SK-N-SH (cell line): ENCODE measurements at regions not wholly inside any gene's neighbourhood (a gene's known extent, or its start where the extent isn't known, plus 50 kb on each side); places are given as distances from the start of the nearest gene placed in this dataset.

ENCODE experiments used
- CTCF ChIA-PET: fragments of 300-600, 350-600 bp; formaldehyde crosslinking; extraction: SDS; loops from one replicate; lab custom pipeline; 2021; lab: Yijun Ruan, JAX
- POLR2A ChIA-PET: fragments of 350-600 bp; sonication (Branson Sonifier 250); formaldehyde crosslinking; extraction: SDS; loops from one replicate; lab custom pipeline; 2020; ENCODE audit warnings: antibody characterized with exemption, inconsistent platforms; lab: Yijun Ruan, JAX
- DNase-seq: peaks from one replicate; pipeline ENCODE4 v3.0.0; 2012
- H2AFZ ChIP-seq: fragments of 200-600 bp; sonication (generic); 2 replicates; pipeline ENCODE4 v1.8.1; 2016; ENCODE audit warnings: antibody characterized with exemption, mild to moderate bottlenecking, low read depth
- H3F3A ChIP-seq: fragments of 200-600 bp; sonication (generic); replicated peaks from 2 replicates; pipeline ENCODE3; 2016; ENCODE audit warnings: antibody characterized with exemption, mild to moderate bottlenecking; ENCODE audit not compliant: insufficient read depth
- H3K27ac ChIP-seq, 2 experiments: fragments of 200-500 bp in 1 of 2; fragments of 200-600 bp in 1 of 2; sonication (Bioruptor generic) in 1 of 2; sonication (generic), shearing (Covaris generic) in 1 of 2; 2 replicates each; pipeline versions ENCODE4 v1.5.1 to v1.6.1; 2014 to 2016; ENCODE audit warnings: low read depth in 2 of 2, inconsistent platforms in 1 of 2, low read length in 1 of 2, mild to moderate bottlenecking in 1 of 2, mixed read lengths in 1 of 2
- H3K27me3 ChIP-seq: fragments of 200-600 bp; sonication (generic), shearing (Covaris generic); 2 replicates; pipeline ENCODE4 v1.6.1; 2016; ENCODE audit warnings: mixed run types; ENCODE audit not compliant: insufficient read depth
- H3K36me3 ChIP-seq, 2 experiments: fragments of 200-500 bp in 1 of 2; fragments of 200-600 bp in 1 of 2; sonication (Bioruptor generic) in 1 of 2; sonication (generic) in 1 of 2; replicated peaks in 1 of 2; 2 replicates each; pipeline versions ENCODE3 to v1.5.1; 2014 to 2016; ENCODE audit warnings: low read length in 1 of 2, mild to moderate bottlenecking in 1 of 2; ENCODE audit not compliant: insufficient read depth in 2 of 2, control insufficient read depth in 1 of 2
- H3K4me1 ChIP-seq, 2 experiments: fragments of 200-500 bp in 1 of 2; fragments of 200-600 bp in 1 of 2; sonication (Bioruptor generic) in 1 of 2; sonication (generic), shearing (Covaris generic) in 1 of 2; 2 replicates each; pipeline versions ENCODE4 v1.5.1 to v1.6.1; 2014 to 2016; ENCODE audit warnings: low read depth in 1 of 2, low read length in 1 of 2, mixed run types in 1 of 2; ENCODE audit not compliant: insufficient read depth in 2 of 2, control insufficient read depth in 1 of 2
- H3K4me2 ChIP-seq: fragments of 200-600 bp; sonication (generic), shearing (Covaris generic); 2 replicates; pipeline ENCODE4 v1.6.1; 2017; ENCODE audit warnings: mixed run types
- H3K4me3 ChIP-seq, 2 experiments: fragments of 200-500 bp in 1 of 2; fragments of 200-600 bp in 1 of 2; sonication (Bioruptor generic) in 1 of 2; sonication (generic), shearing (Covaris generic) in 1 of 2; 2 replicates each; pipeline versions ENCODE4 v1.5.1 to v1.8.1; 2014 to 2016; ENCODE audit warnings: low read depth in 2 of 2, inconsistent platforms in 1 of 2, low read length in 1 of 2, mild to moderate bottlenecking in 1 of 2, mixed read lengths in 1 of 2, moderate library complexity in 1 of 2
- H3K79me2 ChIP-seq: fragments of 200-600 bp; sonication (generic); 2 replicates; pipeline ENCODE4 v1.8.1; 2017; ENCODE audit warnings: mild to moderate bottlenecking; ENCODE audit not compliant: insufficient read depth
- H3K9ac ChIP-seq: fragments of 200-600 bp; sonication (generic); 2 replicates; pipeline ENCODE4 v1.6.1; 2017; ENCODE audit warnings: mixed run types
- H3K9me2 ChIP-seq: fragments of 200-600 bp; sonication (generic); 2 replicates; pipeline ENCODE4 v1.6.1; 2017; ENCODE audit warnings: mixed run types
- H3K9me3 ChIP-seq: fragments of 200-600 bp; sonication (generic); 2 replicates; pipeline ENCODE4 v1.6.1; 2017; ENCODE audit warnings: mixed run types, mild to moderate bottlenecking, moderate library complexity
- H4K20me1 ChIP-seq: fragments of 200-600 bp; sonication (generic); 2 replicates; pipeline ENCODE4 v1.6.1; 2017; ENCODE audit warnings: mild to moderate bottlenecking, mixed run types; ENCODE audit not compliant: insufficient read depth
- CHD2 ChIP-seq: fragments of 150-350 bp; IDR thresholded peaks from 2 replicates; pipeline ENCODE4 v1.6.1; 2018; ENCODE audit warnings: low read length; ENCODE audit not compliant: partially characterized antibody
- EP300 ChIP-seq, 2 experiments: IDR thresholded peaks; 2 replicates each; pipeline versions ENCODE4 v1.4.0 to v1.6.1; 2012; ENCODE audit warnings: borderline replicate concordance in 1 of 2, low read depth in 1 of 2, low read length in 1 of 2
- FOXJ3 ChIP-seq: sonication (generic); formaldehyde crosslinking; IDR thresholded peaks from 2 replicates; pipeline ENCODE4 v1.5.1; 2020; ENCODE audit warnings: mild to moderate bottlenecking, missing genetic modification reagents
- FOXM1 ChIP-seq: IDR thresholded peaks from 2 replicates; pipeline ENCODE4 v1.4.0; 2012; ENCODE audit warnings: low read depth, mild to moderate bottlenecking
- GABPA ChIP-seq: IDR thresholded peaks from 2 replicates; pipeline ENCODE4 v1.4.0; 2012; ENCODE audit warnings: low read depth, mild to moderate bottlenecking
- MAX ChIP-seq: IDR thresholded peaks from 2 replicates; pipeline ENCODE4 v1.4.0; 2012; ENCODE audit warnings: low read depth
- MEF2A ChIP-seq: IDR thresholded peaks from 2 replicates; pipeline ENCODE4 v1.4.0; 2012; ENCODE audit warnings: low read depth, borderline replicate concordance
- NFIC ChIP-seq: IDR thresholded peaks from 2 replicates; pipeline ENCODE4 v1.4.0; 2012; ENCODE audit warnings: borderline replicate concordance
- NRF1 ChIP-seq: IDR thresholded peaks from 2 replicates; pipeline ENCODE4 v1.6.1; 2012; ENCODE audit warnings: low read depth, mild to moderate bottlenecking, low read length
- RAD21 ChIP-seq: IDR thresholded peaks from 2 replicates; pipeline ENCODE4 v1.6.1; 2012; ENCODE audit warnings: mild to moderate bottlenecking, low read length
- RCOR1 ChIP-seq: fragments of 150-350 bp; IDR thresholded peaks from 2 replicates; pipeline ENCODE4 v1.6.1; 2017; ENCODE audit warnings: antibody characterized with exemption, low read length
- RFX5 ChIP-seq: IDR thresholded peaks from 2 replicates; pipeline ENCODE4 v1.6.1; 2012; ENCODE audit warnings: mild to moderate bottlenecking, improper control_type of control experiment, low read length
- RXRA ChIP-seq: IDR thresholded peaks from 2 replicates; pipeline ENCODE4 v1.4.0; 2012; ENCODE audit warnings: low read depth, mild to moderate bottlenecking, borderline replicate concordance
- SIN3A ChIP-seq: IDR thresholded peaks from 2 replicates; pipeline ENCODE4 v1.6.1; 2012; ENCODE audit warnings: low read depth, mild to moderate bottlenecking, low read length, moderate library complexity, borderline replicate concordance
- TEAD4 ChIP-seq: IDR thresholded peaks from 2 replicates; pipeline ENCODE4 v1.4.0; 2012; ENCODE audit warnings: mild to moderate bottlenecking, borderline replicate concordance; ENCODE audit not compliant: insufficient read depth
- WGBS: methylation state at CpG from one replicate; pipeline ENCODE4 v1.1.6; 2017; ENCODE audit warnings: low lambda C conversion rate; 5-methylcytosine and 5-hydroxymethylcytosine counted together
- TF ChIP-seq, protein P1 (sequence below): IDR thresholded peaks from 2 replicates; pipeline ENCODE4; 2012
- TF ChIP-seq, protein P2 (sequence below): fragments of 200-600 bp; sonication (generic); IDR thresholded peaks from 2 replicates; pipeline ENCODE4 v1.6.1; 2017; ENCODE audit warnings: antibody characterized with exemption, mild to moderate bottlenecking, moderate library complexity
- TF ChIP-seq, protein P3 (sequence below): IDR thresholded peaks from 2 replicates; pipeline ENCODE4 v1.4.0; 2012; ENCODE audit warnings: low read depth, borderline replicate concordance
- TF ChIP-seq, protein P4 (sequence below): IDR thresholded peaks from 2 replicates; pipeline ENCODE4 v1.4.0; 2012; ENCODE audit warnings: low read depth, borderline replicate concordance

DNA sequence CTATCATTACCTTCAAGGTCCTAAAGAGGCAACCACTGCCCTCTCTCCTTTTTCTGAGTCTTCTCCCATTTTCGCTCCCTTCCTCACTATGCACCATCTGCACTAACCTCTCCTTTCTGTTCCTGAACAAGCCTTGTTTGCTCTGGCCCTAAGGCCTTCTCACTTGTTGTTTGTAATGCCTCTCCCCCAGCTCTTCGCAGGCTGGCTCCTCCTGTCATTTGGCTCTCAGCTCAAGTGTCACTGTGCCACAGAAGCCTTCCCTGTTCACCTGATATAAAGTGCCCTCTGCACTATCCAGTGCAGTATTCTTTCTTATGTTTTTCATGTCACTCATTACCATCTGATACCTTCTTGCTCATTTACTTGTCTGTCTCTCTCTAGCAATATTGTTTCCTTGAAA lies 303.7 kb downstream of the KCNN2 start:
- Histone ChIP-seq H4K20me1 (no peaks in the 10 kb centered on the region), H3K4me2 (no peak overlapping the region), H3K9me3 (no peaks in the 10 kb centered on the region), H3K36me3 (no peaks in the 10 kb centered on the region), H3K27me3 (no peaks in the 10 kb centered on the region), H3K9ac (no peak overlapping the region), H2AFZ (no peak overlapping the region), H3K4me3 (no peak overlapping the region), H3K9me2 (no peaks in the 10 kb centered on the region), H3K4me1 (no peaks in the 10 kb centered on the region), H3K27ac (no peak overlapping the region), H3K79me2 (no peaks in the 10 kb centered on the region), H3F3A (no peaks in the 10 kb centered on the region)
- TF ChIP-seq MEF2A (no peak), EP300 (IDR thresholded peaks at IDR 0.05; ENCODE audit: borderline replicate concordance in 1 of 2, low read depth in 1 of 2, low read length in 1 of 2) (no peak), FOXJ3 (no peak), MAX (no peak), NFIC (no peak), SIN3A (no peak), GABPA (no peak), NRF1 (no peak), RFX5 (no peak), FOXM1 (no peak), TEAD4 (no peak)
- TF ChIP-seq, protein P1, sequence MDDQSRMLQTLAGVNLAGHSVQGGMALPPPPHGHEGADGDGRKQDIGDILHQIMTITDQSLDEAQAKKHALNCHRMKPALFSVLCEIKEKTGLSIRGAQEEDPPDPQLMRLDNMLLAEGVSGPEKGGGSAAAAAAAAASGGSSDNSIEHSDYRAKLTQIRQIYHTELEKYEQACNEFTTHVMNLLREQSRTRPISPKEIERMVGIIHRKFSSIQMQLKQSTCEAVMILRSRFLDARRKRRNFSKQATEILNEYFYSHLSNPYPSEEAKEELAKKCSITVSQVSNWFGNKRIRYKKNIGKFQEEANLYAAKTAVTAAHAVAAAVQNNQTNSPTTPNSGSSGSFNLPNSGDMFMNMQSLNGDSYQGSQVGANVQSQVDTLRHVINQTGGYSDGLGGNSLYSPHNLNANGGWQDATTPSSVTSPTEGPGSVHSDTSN, result no peak
- TF ChIP-seq, protein P2, sequence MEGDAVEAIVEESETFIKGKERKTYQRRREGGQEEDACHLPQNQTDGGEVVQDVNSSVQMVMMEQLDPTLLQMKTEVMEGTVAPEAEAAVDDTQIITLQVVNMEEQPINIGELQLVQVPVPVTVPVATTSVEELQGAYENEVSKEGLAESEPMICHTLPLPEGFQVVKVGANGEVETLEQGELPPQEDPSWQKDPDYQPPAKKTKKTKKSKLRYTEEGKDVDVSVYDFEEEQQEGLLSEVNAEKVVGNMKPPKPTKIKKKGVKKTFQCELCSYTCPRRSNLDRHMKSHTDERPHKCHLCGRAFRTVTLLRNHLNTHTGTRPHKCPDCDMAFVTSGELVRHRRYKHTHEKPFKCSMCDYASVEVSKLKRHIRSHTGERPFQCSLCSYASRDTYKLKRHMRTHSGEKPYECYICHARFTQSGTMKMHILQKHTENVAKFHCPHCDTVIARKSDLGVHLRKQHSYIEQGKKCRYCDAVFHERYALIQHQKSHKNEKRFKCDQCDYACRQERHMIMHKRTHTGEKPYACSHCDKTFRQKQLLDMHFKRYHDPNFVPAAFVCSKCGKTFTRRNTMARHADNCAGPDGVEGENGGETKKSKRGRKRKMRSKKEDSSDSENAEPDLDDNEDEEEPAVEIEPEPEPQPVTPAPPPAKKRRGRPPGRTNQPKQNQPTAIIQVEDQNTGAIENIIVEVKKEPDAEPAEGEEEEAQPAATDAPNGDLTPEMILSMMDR, result no peak
- TF ChIP-seq, protein P3, sequence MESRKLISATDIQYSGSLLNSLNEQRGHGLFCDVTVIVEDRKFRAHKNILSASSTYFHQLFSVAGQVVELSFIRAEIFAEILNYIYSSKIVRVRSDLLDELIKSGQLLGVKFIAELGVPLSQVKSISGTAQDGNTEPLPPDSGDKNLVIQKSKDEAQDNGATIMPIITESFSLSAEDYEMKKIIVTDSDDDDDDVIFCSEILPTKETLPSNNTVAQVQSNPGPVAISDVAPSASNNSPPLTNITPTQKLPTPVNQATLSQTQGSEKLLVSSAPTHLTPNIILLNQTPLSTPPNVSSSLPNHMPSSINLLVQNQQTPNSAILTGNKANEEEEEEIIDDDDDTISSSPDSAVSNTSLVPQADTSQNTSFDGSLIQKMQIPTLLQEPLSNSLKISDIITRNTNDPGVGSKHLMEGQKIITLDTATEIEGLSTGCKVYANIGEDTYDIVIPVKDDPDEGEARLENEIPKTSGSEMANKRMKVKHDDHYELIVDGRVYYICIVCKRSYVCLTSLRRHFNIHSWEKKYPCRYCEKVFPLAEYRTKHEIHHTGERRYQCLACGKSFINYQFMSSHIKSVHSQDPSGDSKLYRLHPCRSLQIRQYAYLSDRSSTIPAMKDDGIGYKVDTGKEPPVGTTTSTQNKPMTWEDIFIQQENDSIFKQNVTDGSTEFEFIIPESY, result no peak
- ChIA-PET POLR2A (no interaction called here), CTCF (no interaction called here)
- no peak for DNase-seq
- 5% methylated on average over 2 of the region's 2 CpGs for WGBS

GRCh38 chr5:114660791-114661190 lies 298.9 kb downstream of the KCNN2 start:
- CTCF ChIA-PET, result no interaction called here
- Histone ChIP-seq H3F3A (no peaks in the 10 kb centered on the region), H3K36me3 (no peaks in the 10 kb centered on the region), H3K9ac (no peak overlapping the region), H2AFZ (no peak overlapping the region), H4K20me1 (no peaks in the 10 kb centered on the region), H3K9me2 (no peaks in the 10 kb centered on the region), H3K4me3 (no peak overlapping the region), H3K4me2 (no peak overlapping the region), H3K9me3 (no peaks in the 10 kb centered on the region), H3K27ac (no peak overlapping the region), H3K79me2 (no peaks in the 10 kb centered on the region), H3K27me3 (no peaks in the 10 kb centered on the region), H3K4me1 (no peaks in the 10 kb centered on the region)
- DNase-seq, result no peak
- POLR2A ChIA-PET, result no interaction called here
- 22% methylated on average over 1 of the region's 1 CpG for WGBS
- no peak for TF ChIP-seq CHD2
- no peak for TF ChIP-seq RAD21
- TF ChIP-seq, protein P4, sequence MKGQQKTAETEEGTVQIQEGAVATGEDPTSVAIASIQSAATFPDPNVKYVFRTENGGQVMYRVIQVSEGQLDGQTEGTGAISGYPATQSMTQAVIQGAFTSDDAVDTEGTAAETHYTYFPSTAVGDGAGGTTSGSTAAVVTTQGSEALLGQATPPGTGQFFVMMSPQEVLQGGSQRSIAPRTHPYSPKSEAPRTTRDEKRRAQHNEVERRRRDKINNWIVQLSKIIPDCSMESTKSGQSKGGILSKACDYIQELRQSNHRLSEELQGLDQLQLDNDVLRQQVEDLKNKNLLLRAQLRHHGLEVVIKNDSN, result no peak
- TF ChIP-seq, protein P1, result no peak
- no peak for TF ChIP-seq RXRA
- TF ChIP-seq TEAD4, result no peak
- TF ChIP-seq RCOR1, result no peak
- no peak for TF ChIP-seq MAX
- no peak for TF ChIP-seq GABPA
